RPMI8226 (cell line): ENCODE measurements at regions not wholly inside any gene's neighbourhood (a gene's known extent, or its start where the extent isn't known, plus 50 kb on each side); places are given as distances from the start of the nearest gene placed in this dataset.

Experiments used
- DNase-seq: peaks from one replicate; pipeline ENCODE4 v3.0.0-alpha.2; 2015

DNA sequence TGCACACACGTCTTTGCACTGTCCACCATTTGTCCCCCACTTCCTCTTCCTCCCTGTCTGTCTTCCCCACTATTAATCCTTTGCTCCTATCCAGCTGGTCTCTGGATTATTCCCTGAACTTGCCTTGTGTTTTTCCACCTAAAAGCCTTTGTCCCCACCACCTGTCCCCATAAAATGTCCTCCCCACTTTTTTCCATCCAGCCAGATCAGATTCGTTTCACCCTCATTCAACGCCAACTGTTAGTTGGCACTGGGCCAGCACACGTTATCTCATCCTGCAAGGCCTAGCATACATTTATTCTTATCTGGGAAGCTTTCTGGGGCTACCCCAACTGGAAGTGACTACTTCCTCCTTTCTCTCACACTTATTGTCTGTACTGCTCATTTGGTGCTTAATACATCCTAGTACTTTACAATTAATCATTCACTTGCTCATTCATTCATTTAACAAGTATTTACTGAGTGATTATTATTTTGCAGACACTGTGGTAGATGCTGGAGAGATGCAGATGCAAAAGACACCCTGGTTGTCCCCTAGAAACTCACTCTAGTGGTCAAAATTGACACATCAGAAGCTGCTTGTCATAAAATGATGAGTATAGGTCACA, 96.2 kb downstream of the RASSF10 start:
- DNase-seq: no peak

DNA sequence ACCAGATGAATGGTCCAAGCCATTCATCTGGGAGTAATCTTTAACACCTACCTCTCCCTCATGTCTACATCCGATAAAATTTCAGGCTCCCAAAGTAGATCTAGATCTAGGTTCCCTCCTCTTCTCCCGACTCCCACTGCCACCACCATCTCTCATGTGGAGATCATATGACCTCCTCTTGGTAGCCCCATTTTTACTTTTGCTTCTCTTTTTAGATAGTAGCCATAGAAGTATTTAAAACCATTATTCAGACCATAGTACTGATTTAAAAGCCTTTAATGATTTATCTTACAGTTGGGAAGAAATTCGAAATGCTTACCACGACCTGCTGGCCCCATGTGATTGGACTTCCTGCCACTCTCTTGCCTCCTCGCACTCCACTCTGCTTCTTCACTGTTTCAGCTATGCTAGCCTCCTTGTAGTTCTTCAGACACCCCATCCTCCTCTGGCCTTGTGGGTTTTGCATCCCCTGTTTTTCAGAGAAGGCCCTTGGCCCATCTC, 98.5 kb downstream of the RASSF10 start:
- DNase-seq: no peak

DNA sequence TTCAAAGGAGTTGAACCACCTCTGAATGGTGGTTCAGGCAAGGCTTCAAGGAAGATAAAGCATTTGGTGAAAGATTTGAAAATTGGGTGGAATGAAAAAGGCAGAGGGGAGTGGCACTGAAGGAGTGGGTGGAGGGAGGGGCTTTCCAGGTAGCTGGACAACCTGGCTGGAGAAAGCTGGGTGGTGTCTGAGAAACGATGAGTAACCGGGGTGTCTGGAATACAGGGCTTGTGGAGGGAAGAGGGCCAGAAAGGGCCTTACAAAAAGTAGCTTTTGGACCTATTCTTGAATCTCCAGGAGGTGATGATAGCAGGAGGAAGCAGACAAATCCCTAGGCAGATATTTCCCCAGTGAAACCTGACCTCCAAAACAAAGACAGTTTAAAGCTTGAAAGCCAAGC, 99.3 kb downstream of the RASSF10 start:
- no peak for DNase-seq

DNA sequence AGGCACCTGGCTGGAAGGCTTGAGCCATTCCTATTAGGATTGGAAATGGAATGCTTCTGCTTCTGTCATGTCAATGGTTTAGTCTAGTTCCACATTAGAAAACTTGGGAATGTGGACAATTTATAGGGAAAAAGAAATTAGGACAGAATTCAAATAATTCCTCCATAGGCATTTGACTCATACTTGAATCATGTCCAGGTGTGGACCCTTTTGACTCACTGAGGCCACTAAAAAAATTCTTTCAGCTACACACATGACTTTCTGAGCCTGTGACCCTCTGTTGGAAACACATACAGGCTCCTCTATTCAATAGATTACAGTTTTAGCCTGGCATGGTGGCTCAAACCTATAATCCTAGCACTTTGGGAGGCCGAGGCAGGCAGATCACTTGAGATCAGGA, 100.5 kb downstream of the RASSF10 start:
- no peak for DNase-seq

DNA sequence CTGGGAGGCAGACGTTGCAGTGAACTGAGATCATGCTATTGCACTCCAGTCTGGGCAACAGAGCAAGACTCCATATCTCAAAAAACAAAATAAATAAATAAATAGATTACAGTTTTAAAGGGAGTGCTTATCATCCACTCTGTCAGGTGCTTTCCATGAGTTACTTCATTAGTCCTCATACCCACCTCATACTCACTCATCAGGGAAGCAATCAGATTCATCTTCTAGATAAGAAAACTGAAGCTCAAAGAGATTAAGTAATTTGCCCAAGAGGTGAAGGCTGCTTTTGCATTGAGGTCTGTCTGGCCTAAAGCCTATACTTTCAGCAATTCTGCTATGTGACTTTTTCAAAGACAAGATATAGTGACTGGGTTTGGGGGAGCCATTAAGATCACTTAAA, 101.0 kb downstream of the RASSF10 start:
- DNase-seq: no peak

DNA sequence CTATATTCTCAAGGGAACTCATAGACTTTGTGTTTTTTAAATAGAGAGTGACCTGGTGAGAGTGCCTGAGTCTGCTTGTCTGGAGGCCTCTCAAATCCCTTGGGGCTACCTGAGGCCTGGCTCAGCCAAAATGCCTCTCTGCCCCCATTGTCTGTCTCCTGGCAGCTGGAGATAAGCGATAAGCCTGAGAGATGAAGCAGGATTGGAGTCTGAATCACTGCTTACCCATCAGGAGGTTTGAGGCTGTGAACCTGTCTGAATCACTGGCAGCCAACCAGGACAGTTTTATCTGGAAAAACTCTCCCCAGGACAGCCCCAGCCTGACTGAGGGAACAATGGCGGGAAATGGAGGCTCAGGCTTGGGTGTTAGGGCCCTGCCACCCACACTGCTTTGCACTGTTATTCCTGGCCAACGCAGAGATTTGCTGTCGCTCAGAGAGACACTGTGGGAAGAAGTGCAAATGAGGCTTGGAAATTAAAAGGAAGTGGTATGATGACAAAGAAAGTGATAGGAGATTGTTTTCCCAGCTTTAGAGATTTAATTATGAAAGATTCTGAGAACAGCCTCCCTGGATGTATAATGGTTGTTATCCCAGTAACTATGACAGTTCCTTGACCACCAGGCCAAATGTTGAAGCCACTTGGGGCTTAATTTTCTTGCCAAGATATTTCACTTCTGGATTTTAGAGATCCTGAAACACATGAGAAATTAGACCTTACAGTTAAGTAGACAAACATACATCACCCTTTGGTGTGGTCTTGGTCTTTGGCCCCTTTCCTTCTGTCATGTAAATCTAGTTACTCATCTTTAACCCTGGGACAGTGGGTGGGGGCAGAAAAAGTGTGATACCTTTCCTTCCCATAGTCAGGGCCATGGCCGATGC, 102.1 kb downstream of the RASSF10 start:
- DNase-seq: no peak

DNA sequence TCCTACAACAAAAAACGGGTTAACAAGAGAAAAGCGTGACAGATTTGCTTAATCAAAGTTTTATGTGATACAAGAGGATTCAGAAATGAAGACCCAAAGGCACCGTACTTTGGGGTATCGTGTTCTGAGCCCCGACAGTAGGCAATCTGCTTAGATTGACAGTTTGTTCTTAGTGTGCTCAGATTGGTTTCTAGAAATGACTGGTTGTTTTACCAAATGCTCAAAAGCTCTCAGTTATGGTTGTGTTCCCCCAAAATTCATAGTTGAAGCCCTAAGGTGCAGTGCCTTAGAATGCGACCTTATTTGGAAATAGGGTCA, 102.7 kb downstream of the RASSF10 start:
- no peak for DNase-seq

DNA sequence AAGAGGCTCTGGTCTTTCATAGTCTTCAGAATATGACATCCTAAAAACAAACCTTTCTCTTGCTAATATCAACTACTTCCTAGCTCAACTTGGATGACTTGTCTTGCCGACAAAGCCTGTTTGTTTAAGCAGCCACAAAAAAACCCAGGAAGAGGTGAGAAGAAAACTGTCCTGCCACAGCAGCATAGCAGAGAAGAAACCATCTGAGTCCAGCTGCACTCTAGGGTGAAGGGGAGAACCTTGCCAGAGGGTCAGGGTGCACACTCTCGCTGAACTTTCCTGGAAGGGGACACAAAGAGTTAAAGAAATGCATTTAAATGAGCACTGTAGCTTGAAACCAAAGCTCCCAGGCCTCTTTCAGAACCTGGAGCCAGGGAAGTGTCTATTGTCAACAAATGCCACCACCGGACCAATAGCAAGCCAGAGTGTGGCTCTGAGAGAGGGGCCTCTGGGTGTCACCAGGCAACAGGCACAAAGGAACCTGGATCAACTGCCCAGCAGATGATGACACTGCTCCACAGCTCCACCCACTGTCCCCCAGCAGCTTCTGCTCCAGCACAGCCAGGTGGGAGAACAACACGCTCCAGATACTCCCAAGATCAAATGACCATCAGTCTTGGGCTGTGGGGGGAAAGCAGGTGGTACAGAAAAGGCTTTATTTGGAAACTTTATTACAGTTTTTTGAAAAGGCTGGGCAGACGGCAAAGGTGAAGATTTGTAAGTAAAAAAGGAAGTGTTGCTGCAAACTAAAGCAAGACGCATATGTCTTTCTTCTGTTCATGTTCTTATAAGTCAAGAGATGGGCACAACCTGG, 105.7 kb downstream of the RASSF10 start:
- DNase-seq: peak; percentile 7

DNA sequence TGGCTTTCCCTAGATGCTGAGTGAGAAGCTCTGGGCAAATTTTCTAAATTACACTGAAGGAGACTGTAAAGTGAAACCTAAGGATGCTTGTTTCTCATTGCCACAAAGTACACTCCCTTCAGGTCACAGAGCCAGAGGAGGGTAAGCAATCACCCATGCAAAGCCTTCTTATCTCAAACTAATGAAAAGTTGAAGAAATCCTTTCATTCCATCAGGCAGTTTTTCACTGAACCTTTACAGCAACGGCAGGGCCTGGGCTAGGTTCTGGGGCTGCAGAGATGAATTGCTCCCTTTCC, 106.2 kb downstream of the RASSF10 start:
- DNase-seq: no peak

DNA sequence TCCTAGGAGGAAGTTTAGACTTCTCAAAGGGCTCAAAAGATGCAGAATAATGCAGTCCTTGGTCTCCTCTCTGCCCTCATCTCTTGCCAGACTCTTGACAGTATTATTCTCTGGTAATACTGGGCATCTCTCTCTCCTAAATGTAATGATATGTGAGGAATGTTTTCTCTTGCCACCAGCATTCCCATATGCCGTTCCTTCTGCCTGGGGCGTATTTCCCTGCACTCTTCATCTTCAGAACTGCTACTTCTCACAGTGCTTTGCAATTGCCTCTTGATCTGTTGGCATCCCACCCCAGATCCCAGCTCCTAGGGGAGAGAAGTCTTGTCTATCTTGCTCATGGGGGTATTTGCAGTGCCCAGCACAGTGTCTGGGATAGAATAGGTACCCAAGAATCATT, 107.4 kb downstream of the RASSF10 start:
- DNase-seq: no peak

DNA sequence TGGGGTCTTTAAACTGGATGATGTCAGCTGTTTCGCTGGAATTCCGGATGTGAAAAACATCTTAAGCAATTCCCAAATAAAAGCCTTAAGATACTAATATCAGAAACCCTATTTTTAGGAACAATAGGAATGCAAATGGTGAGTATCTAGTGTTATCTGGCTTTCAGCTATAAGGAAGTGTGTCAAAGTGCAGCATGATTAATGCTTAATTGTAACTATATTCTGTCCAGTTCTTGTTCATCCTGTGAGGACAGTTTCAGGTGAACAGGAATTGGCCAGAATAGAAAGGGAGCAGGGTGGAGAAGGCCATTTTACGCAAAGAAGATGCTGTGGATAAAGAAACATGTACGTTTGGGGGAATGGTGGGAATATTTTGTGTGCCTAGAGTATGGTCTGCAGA, 108.2 kb downstream of the RASSF10 start:
- no peak for DNase-seq

DNA sequence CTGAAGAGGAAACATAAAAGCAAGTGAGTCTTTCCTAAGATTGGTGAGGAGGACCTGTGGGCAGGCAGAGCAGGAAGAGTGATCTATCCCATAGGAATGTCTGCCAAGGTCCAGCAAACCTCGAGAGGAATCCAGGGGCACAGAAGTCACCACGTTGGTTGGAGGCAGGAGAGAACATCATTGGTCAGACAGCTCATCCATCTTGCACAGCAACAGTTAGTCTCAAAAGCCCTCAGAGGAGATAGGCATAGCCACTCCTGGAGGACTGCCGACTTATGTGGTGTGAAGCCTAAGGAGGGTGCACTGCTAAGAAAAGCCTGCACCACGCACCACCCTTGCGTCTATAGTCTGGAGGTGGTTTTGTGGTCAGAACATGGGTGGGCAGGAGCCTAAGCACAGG, 109.1 kb downstream of the RASSF10 start:
- DNase-seq: no peak

DNA sequence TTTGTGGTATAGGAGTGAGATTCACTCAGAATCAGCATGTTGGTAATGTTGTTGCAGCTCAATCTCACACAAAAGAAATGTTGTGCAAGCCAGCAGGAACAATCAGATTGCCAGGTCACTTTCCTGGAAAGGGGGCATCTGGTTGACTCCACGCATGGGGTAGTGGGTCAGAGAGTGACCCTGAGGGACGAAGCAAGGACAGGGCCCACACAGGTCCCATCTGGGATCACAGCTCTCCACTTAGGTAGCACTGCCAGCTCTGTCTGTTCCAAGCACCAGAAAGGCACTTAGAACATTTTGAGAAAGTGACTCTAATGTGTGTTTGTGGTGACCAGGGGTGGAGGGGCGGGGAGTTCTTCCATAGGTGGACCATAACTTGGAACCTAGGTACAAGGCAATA, 109.5 kb downstream of the RASSF10 start:
- no peak for DNase-seq

DNA sequence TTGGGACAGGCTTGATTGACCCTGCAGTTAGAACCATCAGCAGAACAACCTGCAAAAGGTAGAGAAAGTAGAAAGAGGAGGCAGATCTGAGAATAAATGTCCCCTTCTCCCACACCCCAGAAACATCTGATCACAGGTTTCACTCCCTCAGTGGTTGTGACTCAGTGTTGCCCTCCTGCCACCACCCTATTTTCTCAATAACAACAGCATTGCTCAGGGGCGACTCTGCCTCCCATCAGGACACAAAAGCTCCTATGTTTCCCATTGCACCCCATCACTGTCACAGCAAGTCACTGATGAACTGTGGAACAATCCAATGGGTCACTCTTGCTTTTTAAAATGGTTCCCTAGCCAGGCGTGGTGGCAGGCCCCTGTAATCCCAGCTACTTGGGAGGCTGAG, 110.2 kb downstream of the RASSF10 start:
- no peak for DNase-seq

DNA sequence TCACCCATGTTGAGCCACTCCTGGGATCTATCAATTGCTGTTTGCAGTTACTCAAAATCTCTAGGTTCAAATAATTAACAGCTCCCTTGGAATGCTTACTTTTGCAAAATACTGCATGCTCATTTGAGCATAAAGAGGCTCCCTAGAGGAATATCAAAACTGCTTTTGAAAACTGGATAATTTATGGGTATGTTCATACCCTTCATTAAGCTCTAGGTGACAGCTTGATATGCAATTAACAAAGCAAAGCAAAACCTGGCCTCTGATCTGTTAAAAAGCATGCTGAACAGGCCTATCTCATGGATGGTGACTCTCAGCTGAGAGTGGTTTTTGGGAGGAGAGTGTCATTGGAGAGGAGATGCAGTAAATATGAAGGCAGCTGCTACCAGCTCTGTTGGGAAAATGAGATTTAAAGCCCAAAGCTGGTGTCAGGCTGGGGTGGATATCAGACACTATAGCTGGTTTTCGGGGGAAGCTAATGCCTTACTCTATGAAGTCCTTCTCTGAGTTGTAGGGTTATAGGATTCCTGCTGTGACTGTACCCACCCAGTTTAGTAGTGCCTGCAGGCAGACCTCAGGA, 110.9 kb downstream of the RASSF10 start:
- DNase-seq: no peak

DNA sequence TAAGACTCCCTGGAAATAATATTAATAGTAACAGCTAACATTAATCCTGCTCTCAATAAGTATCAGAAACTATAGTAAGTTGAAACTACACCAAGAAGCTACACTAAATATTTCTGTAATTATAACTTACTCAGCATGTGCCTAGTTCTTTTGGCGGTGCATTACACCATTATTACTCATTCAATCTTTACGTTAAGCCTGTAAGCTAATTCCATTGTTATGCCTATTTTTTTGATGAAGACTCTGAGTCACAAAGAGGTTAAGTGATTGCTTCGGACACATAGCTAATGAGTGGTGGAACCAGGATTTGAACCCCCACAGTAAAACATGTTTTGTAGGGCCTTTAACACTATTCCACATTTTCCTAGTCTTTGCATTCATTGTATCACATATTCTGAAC, 111.6 kb downstream of the RASSF10 start:
- DNase-seq: no peak

DNA sequence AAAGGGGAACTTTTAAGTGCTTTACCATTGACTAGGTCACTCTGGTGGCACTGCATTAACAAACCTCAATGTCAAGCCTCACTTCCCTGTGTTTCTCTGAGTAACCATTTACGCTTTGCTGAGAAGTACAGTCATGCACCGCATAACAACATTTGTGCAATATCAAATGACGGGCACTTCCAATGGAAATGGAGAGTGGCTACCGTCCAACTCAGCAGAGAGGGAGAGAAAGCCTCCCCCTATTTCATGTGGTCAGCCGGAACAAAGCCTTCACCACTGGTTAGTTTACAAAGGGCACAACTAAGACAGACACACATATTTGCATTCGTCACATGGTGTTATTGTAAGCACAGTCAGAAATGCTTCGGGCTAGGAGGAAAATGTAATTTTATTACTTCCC, 117.3 kb downstream of the RASSF10 start:
- DNase-seq: no peak

DNA sequence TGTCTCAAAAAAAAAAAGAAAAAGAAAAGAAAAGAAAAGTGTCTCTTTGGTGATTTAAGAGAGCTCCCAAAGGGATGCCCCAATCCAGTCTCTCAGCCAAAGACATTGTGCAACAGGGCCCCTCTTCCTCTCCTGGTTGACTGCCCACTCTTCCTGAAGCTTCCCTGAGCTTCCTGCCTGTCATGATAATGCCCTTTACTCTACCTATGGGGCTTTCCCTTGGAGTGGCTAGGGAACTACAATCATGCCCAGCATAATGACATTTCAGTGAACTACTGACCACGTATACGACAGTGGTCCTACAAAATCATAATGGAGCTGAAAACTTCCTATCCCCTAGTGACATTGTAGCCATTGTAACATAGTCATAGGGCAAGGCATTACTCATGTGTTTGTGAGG, 118.0 kb downstream of the RASSF10 start:
- DNase-seq: no peak

DNA sequence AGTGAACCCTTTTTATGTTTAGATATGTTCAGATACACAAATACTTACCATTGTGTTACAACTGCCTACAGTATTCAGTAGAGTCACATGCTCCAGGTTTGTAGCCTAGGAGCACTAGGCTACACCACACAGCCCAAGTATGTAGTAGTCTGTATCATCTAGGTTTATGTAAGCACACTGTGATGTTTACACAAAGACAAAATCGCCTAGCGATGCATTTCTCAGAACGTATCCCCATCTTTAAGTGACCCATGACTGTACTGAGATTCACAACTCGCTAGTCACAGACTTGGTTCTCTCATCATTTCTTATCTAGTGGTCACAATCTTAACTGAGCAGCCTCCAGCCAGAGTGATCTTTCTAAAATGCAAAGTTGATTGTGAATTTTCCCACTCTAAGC, 119.2 kb downstream of the RASSF10 start:
- DNase-seq: no peak

DNA sequence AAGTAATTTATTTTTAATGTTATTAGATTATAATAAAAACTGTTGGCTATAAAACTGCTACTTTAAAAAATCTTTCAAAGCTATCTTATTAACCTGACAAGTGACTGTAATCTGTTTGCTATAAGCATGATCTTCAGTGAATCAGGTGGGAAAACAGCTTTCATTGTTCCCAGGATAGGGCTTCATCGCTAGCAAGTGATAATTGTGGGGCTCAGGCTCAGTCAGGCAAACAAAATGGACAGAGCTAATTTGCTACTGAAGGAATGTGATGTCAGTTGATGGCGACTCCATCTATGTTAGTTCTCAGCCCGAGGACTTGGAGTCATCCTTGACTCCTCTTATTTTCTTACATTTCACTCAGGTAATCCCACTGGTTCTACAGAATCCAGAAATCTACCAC, 125.0 kb downstream of the RASSF10 start:
- DNase-seq: no peak

DNA sequence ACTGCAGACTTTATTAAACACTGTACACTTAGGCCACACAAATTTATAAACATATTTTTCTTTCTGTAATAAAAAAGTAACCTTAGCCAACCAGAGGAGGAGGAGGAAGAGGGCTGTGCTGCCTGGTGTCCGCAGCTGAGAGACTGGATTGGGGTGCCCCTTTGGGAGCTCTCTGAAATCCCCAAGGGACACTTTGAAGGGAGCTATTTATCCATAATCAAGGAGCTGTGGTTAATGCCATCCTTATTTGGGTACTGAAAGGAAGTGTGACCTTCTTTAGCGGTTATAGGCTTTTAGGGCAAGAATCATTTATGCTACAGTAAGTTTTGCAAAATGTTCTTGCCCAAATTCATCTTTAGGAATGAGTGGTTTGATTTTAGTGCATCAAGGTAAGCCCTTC, 125.8 kb downstream of the RASSF10 start:
- no peak for DNase-seq

DNA sequence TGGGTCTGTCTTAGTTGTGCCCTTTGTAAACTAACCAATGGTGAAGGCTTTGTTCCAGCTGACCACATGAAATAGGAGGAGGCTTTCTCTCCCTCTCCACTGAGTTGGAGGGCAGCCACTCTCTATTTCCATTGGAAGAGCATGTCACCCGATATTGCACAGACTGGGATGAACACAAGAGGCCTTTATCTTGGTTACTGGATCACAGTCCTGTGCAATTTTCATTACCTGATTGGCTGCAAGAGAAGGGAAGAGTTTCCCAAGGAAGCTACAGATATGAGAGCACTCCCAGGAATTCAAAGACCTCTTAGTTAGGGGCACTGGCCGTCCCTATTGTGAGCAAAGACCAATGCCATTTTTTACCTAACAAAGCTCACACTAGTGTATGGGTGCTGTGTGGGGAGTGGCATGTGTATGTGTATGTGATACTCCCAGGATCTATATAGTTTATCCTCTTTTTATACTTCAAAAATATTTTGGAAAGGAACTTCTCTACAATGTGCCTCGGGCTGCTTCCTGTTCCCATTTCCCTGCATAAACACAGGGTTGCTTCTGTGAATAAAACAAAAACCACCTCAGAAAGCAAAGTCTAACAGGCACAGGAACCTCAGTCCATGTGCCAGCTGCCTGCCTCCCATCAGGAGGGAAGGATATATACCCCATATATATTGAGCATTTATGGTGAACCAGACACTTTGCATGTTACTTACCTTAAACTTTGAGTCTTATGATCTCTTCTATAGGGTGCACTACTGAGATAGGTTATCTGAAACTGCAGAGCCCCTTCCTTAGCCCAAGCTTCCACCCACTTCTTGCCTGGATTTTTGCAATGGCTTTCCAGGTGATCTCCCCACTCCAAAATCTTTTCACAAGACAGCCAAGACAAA, 126.5 kb downstream of the RASSF10 start:
- DNase-seq: no peak

DNA sequence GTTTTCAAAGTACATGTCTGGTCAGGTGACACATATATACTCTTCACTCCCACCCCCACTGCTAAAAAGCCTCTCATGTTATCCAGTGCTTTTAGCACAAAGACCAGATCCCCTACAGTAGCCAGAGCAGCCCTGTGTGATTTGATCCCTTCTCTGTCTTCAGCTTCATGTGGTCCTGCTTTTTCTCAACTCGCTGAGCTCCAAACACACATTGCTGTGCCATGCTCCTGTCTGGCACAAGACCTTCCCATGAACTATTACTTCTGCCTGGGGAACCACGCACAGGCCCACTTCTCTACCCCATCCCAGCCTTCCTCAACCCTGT, 127.1 kb downstream of the RASSF10 start:
- no peak for DNase-seq
